Fibroblast of villous mesenchyme (primary cell): ENCODE measurements at regions not wholly inside any gene's neighbourhood (a gene's known extent, or its start where the extent isn't known, plus 50 kb on each side); places are given as distances from the start of the nearest gene placed in this dataset.

Experiments
- DNase-seq: peaks from one replicate; pipeline ENCODE4 v3.0.0-alpha.2; 2010; ENCODE audit warnings: low read depth
- H3K4me3 ChIP-seq: 2 replicates; pipeline ENCODE4 v1.5.1; 2011; ENCODE audit warnings: low read depth, mild to moderate bottlenecking, low read length
- TF ChIP-seq, protein P1 (sequence below): IDR thresholded peaks from 2 replicates; pipeline ENCODE4 v1.5.1; 2012; ENCODE audit warnings: low read depth, mild to moderate bottlenecking, low read length; ENCODE audit not compliant: insufficient read depth

GRCh38 chr11:70627219-70627618 is 228.9 kb downstream of the CTTN start:
- DNase-seq: no peak
- H3K4me3 ChIP-seq: no peak overlapping the region
- TF ChIP-seq, protein P1, sequence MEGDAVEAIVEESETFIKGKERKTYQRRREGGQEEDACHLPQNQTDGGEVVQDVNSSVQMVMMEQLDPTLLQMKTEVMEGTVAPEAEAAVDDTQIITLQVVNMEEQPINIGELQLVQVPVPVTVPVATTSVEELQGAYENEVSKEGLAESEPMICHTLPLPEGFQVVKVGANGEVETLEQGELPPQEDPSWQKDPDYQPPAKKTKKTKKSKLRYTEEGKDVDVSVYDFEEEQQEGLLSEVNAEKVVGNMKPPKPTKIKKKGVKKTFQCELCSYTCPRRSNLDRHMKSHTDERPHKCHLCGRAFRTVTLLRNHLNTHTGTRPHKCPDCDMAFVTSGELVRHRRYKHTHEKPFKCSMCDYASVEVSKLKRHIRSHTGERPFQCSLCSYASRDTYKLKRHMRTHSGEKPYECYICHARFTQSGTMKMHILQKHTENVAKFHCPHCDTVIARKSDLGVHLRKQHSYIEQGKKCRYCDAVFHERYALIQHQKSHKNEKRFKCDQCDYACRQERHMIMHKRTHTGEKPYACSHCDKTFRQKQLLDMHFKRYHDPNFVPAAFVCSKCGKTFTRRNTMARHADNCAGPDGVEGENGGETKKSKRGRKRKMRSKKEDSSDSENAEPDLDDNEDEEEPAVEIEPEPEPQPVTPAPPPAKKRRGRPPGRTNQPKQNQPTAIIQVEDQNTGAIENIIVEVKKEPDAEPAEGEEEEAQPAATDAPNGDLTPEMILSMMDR: no peak

- H3K4me3 ChIP-seq: no peak overlapping the region
- DNase-seq: no peak
- TF ChIP-seq, protein P1: no peak
Measured at GRCh38 chr11:70628176-70628854, 230.0 kb downstream of the CTTN start.

DNA sequence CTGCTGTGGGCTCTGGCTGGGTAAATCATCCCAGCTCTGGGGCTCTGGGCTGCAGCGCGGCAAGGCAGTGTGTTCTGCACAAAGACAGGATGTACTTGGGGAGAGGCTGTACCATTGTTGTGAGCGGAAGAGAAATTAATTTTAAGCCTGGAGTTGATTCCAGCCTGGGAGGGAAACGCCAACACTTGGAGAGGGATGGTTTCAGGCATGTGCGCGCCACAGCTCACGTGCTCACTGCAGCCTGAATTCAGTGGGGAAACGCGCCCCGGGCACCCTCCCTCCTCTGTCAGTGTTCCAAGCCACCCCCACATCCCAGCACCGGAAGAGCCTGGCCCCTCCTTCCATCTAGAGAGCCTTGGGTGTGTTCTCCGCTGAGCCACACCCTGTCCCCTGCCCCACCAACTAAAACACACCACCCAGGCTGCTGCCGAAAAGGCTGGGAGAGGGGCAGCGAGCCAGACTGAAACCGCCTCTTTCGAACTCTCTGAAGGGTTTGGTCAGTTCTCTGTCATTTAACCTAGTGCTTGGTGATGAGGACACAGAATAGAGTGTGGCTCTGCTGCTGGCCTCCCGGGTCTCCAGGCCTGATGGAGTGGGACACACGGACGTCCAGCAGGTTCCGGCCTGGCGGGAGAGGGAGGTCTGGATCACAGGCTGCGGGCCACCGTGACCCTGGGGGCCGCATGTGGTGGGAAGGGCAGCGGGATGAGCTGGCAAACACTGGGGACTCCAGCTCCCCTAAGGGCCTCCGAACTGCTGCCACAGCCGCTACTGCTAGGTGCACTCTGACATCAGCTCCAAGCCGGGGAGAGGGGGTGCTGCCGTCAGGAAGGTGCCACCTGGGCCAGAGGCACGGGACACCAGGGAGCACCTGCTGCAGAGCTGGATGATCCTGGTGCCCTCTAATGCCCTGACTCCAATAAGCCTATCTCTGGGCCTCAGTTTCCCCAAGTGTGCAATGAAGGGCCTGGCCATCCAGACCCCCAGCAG is 230.8 kb downstream of the CTTN start:
- H3K4me3 ChIP-seq: no peak overlapping the region
- TF ChIP-seq, protein P1: no peak
- DNase-seq: no peak

DNA sequence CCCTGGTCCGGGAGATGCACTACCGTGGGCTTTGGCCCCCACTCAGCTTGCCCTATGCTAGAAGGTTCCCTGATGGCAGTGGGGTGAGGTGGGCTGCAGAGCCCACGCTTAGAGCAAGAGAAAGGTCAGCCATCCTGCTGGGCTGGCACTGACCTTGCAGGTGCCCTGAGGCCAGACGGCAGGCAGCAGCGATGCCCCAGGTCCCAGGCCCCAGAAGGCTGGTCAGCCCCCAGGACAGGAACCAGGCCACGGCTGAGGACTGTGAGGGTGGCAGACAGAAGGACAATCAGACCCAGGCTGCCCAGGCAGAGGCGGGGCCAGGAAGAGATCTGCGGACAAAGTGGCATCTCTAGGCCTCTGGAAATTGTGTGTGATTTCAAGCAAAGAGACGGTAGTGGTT is 231.7 kb downstream of the CTTN start:
- TF ChIP-seq, protein P1: no peak
- no peak for DNase-seq
- H3K4me3 ChIP-seq: no peak overlapping the region

DNA sequence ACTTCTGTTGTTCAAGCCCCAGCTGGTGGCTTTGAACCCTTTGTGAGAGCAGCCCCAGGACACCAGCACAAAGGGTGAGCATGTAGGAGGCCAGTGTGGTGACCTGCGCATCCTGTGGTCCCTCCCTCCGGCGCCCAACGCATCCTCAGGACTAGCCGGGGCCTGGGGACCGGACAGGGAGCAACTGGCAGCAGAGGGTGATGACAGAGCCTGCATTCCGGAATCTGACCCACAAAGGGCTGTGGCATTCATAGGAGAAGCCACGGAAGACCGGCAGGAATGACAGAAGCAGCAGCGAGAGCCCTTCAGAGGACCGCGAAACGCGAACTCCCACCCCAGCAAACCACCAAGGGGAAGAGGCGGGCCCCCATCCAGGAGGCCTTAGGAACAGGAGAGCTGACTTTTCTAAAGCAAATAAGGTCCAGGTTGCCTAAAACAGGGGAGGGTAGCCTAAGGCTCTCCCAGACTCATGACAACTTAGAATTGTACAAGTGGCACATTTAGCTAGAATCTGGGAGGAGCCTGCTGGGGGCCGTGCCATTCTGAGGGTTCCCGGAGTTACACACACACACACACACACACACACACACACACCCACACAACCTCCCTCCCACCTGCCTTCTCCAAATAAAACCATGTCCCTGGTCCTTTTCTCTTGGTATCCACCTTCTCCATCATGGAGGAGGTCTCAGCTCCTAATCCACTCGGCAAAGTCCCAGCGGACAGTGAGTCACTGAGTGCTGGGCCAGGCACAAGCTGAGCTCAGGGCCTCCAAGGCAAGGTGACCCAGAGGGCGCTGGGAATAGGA is 232.7 kb downstream of the CTTN start:
- H3K4me3 ChIP-seq: no peak overlapping the region
- no peak for DNase-seq
- TF ChIP-seq, protein P1: no peak

GRCh38 chr11:70631624-70632047 is 233.3 kb downstream of the CTTN start:
- H3K4me3 ChIP-seq: no peak overlapping the region
- no peak for DNase-seq
- TF ChIP-seq, protein P1: no peak
